ENCODE measurements at regions not wholly inside any gene's neighbourhood (a gene's known extent, or its start where the extent isn't known, plus 50 kb on each side); places are given as distances from the start of the nearest gene placed in this dataset.

- DNase-seq (ENCODE audit: low read depth, low spot score) (no peak), FAIRE-seq (no peak)
- H3K9ac ChIP-seq (ENCODE audit: control insufficient read depth, extremely low read depth, insufficient read depth, low read length): no peak overlapping the region
- H3K79me2 ChIP-seq (ENCODE audit: control insufficient read depth, insufficient read depth, low read length): no peaks in the 10 kb centered on the region
- no peaks in the 10 kb centered on the region for H3K4me1 ChIP-seq (ENCODE audit: control insufficient read depth, extremely low read depth, insufficient read depth, low read length)
- no peak overlapping the region for H3K4me2 ChIP-seq (ENCODE audit: control insufficient read depth, extremely low read depth, insufficient read depth, low read depth, low read length)
- no peaks in the 10 kb centered on the region for H3K27me3 ChIP-seq (ENCODE audit: control insufficient read depth, extremely low read depth, insufficient read depth, low read length)
- no peaks in the 10 kb centered on the region for H3K9me3 ChIP-seq (ENCODE audit: control insufficient read depth, low read depth, low read length)
- dilution Hi-C loops (cut with MboI; ENCODE audit: extremely low pct_ligation_motif_present, low sequenced_read_pairs): no loop called here
- no peaks in the 10 kb centered on the region for H3K36me3 ChIP-seq (ENCODE audit: control insufficient read depth in 2 of 2, extremely low read depth in 1 of 2, insufficient read depth in 2 of 2, low read length in 2 of 2)
- no peaks in the 10 kb centered on the region for H4K20me1 ChIP-seq (ENCODE audit: control insufficient read depth, extremely low read depth, insufficient read depth, low read length)
- H3K4me3 ChIP-seq (ENCODE audit: control insufficient read depth in 2 of 3, extremely low read depth in 1 of 3, insufficient read depth in 2 of 3, low read depth in 1 of 3, low read length in 3 of 3): no peak overlapping the region
- H2AFZ ChIP-seq (ENCODE audit: control insufficient read depth, low read length): no peak overlapping the region
- no peak overlapping the region for H3K27ac ChIP-seq (ENCODE audit: control insufficient read depth, insufficient read depth, low read length)
- TF ChIP-seq CTCF (optimal IDR thresholded peaks at IDR 0.05 in 1 of 3, IDR thresholded peaks at IDR 0.05 in 1 of 3, conservative IDR thresholded peaks at IDR 0.05 in 1 of 3; ENCODE audit: extremely low read depth in 1 of 3, insufficient read depth in 2 of 3, low read length in 3 of 3): no peak
- TF ChIP-seq EZH2 (IDR thresholded peaks at IDR 0.05; ENCODE audit: low read length): no peak
- H3K9me1 ChIP-seq (ENCODE audit: control insufficient read depth, extremely low read depth, insufficient read depth, low read length): no peaks in the 10 kb centered on the region
These were observed 160.5 kb upstream of the GABRA2 start for GRCh38 chr4:46550471-46550870.

GRCh38 chr4:46549125-46549524 lies 159.2 kb upstream of the GABRA2 start:
- H3K27me3 ChIP-seq (ENCODE audit: control insufficient read depth, extremely low read depth, insufficient read depth, low read length): no peaks in the 10 kb centered on the region
- no peak overlapping the region for H3K27ac ChIP-seq (ENCODE audit: control insufficient read depth, insufficient read depth, low read length)
- FAIRE-seq (no peak), DNase-seq (ENCODE audit: low read depth, low spot score) (no peak)
- no peaks in the 10 kb centered on the region for H3K36me3 ChIP-seq (ENCODE audit: control insufficient read depth in 2 of 2, extremely low read depth in 1 of 2, insufficient read depth in 2 of 2, low read length in 2 of 2)
- H3K9me1 ChIP-seq (ENCODE audit: control insufficient read depth, extremely low read depth, insufficient read depth, low read length): no peaks in the 10 kb centered on the region
- H2AFZ ChIP-seq (ENCODE audit: control insufficient read depth, low read length): no peak overlapping the region
- H3K4me2 ChIP-seq (ENCODE audit: control insufficient read depth, extremely low read depth, insufficient read depth, low read depth, low read length): no peak overlapping the region
- dilution Hi-C loops (cut with MboI; ENCODE audit: extremely low pct_ligation_motif_present, low sequenced_read_pairs): no loop called here
- H3K4me3 ChIP-seq (ENCODE audit: control insufficient read depth in 2 of 3, extremely low read depth in 1 of 3, insufficient read depth in 2 of 3, low read depth in 1 of 3, low read length in 3 of 3): no peak overlapping the region
- no peak overlapping the region for H3K9ac ChIP-seq (ENCODE audit: control insufficient read depth, extremely low read depth, insufficient read depth, low read length)
- no peaks in the 10 kb centered on the region for H3K79me2 ChIP-seq (ENCODE audit: control insufficient read depth, insufficient read depth, low read length)
- no peaks in the 10 kb centered on the region for H3K9me3 ChIP-seq (ENCODE audit: control insufficient read depth, low read depth, low read length)
- no peak for TF ChIP-seq EZH2 (IDR thresholded peaks at IDR 0.05; ENCODE audit: low read length)
- no peak for TF ChIP-seq CTCF (optimal IDR thresholded peaks at IDR 0.05 in 1 of 3, IDR thresholded peaks at IDR 0.05 in 1 of 3, conservative IDR thresholded peaks at IDR 0.05 in 1 of 3; ENCODE audit: extremely low read depth in 1 of 3, insufficient read depth in 2 of 3, low read length in 3 of 3)
- no peaks in the 10 kb centered on the region for H4K20me1 ChIP-seq (ENCODE audit: control insufficient read depth, extremely low read depth, insufficient read depth, low read length)
- H3K4me1 ChIP-seq (ENCODE audit: control insufficient read depth, extremely low read depth, insufficient read depth, low read length): no peaks in the 10 kb centered on the region

Measured in keratinocyte (primary cell).